Bronchial epithelial cell (primary cell): ENCODE measurements at regions not wholly inside any gene's neighbourhood (a gene's known extent, or its start where the extent isn't known, plus 50 kb on each side); places are given as distances from the start of the nearest gene placed in this dataset.
"Not testable (repeated sequence)": the region's sequence is repeated elsewhere in the genome, so short reads cannot be mapped to it uniquely, and the experiment has no call there.

ENCODE experiments used
- DNase-seq: peaks from one replicate; pipeline ENCODE4 v3.0.0-alpha.2; 2010; ENCODE audit warnings: low read depth
- FAIRE-seq: peaks from 2 replicates; lab custom pipeline; 2011; peaks lifted over from hg19 to GRCh38; lab: Jason Lieb, UNC
- H3K27me3 ChIP-seq: 2 replicates; pipeline ENCODE4 v1.5.1; 2011; ENCODE audit warnings: low read length; ENCODE audit not compliant: control insufficient read depth, insufficient read depth
- H3K36me3 ChIP-seq: 2 replicates; pipeline ENCODE4 v1.5.1; 2011; ENCODE audit warnings: low read length; ENCODE audit not compliant: control insufficient read depth, insufficient read depth
- H3K4me3 ChIP-seq: 2 replicates; pipeline ENCODE4 v1.5.1; 2011; ENCODE audit warnings: mild to moderate bottlenecking, low read depth, low read length, control low read depth
- CTCF ChIP-seq: IDR thresholded peaks from 2 replicates; pipeline ENCODE4 v1.5.1; 2011; ENCODE audit warnings: mild to moderate bottlenecking, moderate library complexity, low read length, control low read depth, inconsistent platforms; ENCODE audit not compliant: insufficient read depth, severe bottlenecking

GRCh38 chr1:30518696-30519095 lies 204.7 kb downstream of the MATN1 start:
- DNase-seq (no peak), FAIRE-seq (no peak)
- no peak overlapping the region for H3K4me3 ChIP-seq
- H3K27me3 ChIP-seq: peaks cover 1% of the 10 kb centered on the region
- TF ChIP-seq CTCF: no peak
- H3K36me3 ChIP-seq: no peaks in the 10 kb centered on the region

GRCh38 chr1:30518186-30518585 lies 205.2 kb downstream of the MATN1 start:
- FAIRE-seq (no peak), DNase-seq (no peak)
- Histone ChIP-seq H3K4me3 (no peak overlapping the region), H3K36me3 (no peaks in the 10 kb centered on the region), H3K27me3 (peaks cover 1% of the 10 kb centered on the region)
- TF ChIP-seq CTCF: no peak

- not testable (repeated sequence) for DNase-seq, H3K36me3 ChIP-seq, H3K4me3 ChIP-seq, H3K27me3 ChIP-seq, FAIRE-seq
Observed at GRCh38 chr1:30517666-30518065, 205.7 kb downstream of the MATN1 start.

GRCh38 chr1:30517241-30517640 lies 206.1 kb downstream of the MATN1 start:
- FAIRE-seq: peak; percentile 98
- H3K4me3 ChIP-seq, H3K27me3 ChIP-seq, H3K36me3 ChIP-seq, DNase-seq: not testable (repeated sequence)

- H3K27me3 ChIP-seq: peaks cover under 1% of the 10 kb centered on the region
- FAIRE-seq (no peak), DNase-seq (no peak)
- no peak for TF ChIP-seq CTCF
- H3K36me3 ChIP-seq: no peaks in the 10 kb centered on the region
- H3K4me3 ChIP-seq: no peak overlapping the region
Observed at GRCh38 chr1:30516485-30516858, 206.9 kb downstream of the MATN1 start.

- FAIRE-seq: no peak
- DNase-seq: no peak
- Histone ChIP-seq H3K36me3 (no peaks in the 10 kb centered on the region), H3K4me3 (no peak overlapping the region), H3K27me3 (no peaks in the 10 kb centered on the region)
- TF ChIP-seq CTCF: no peak
Observed at GRCh38 chr1:30515755-30516484, 207.5 kb downstream of the MATN1 start.

GRCh38 chr1:30514945-30515344 lies 208.4 kb downstream of the MATN1 start:
- Histone ChIP-seq H3K4me3 (no peak overlapping the region), H3K36me3 (no peaks in the 10 kb centered on the region), H3K27me3 (no peaks in the 10 kb centered on the region)
- TF ChIP-seq CTCF: no peak
- DNase-seq (no peak), FAIRE-seq (peak; percentile 18)
